Ectodermal cell (in vitro differentiated cells): ENCODE measurements at regions not wholly inside any gene's neighbourhood (a gene's known extent, or its start where the extent isn't known, plus 50 kb on each side); places are given as distances from the start of the nearest gene placed in this dataset.

ENCODE experiments used
- H3K27ac ChIP-seq: 2 replicates; pipeline ENCODE4 v1.7.0; 2013; ENCODE audit warnings: mild to moderate bottlenecking, low read depth, low read length; ENCODE audit not compliant: insufficient read depth, poor library complexity, severe bottlenecking
- H3K27me3 ChIP-seq: 2 replicates; pipeline ENCODE4 v1.7.0; 2013; ENCODE audit warnings: mild to moderate bottlenecking, low read length; ENCODE audit not compliant: insufficient read depth, control insufficient read depth, poor library complexity, severe bottlenecking
- H3K36me3 ChIP-seq: one replicate; pipeline ENCODE4 v1.7.0; 2013; ENCODE audit warnings: low read length; ENCODE audit not compliant: control insufficient read depth, insufficient read depth
- H3K4me1 ChIP-seq: one replicate; pipeline ENCODE4 v1.7.0; 2013; ENCODE audit warnings: low read length; ENCODE audit not compliant: control insufficient read depth, insufficient read depth
- H3K4me3 ChIP-seq: 2 replicates; pipeline ENCODE4 v1.7.0; 2013; ENCODE audit warnings: low read depth, low read length, control low read depth; ENCODE audit not compliant: insufficient read depth
- H3K9me3 ChIP-seq: 2 replicates; pipeline ENCODE4 v1.7.0; 2013; ENCODE audit warnings: mild to moderate bottlenecking, low read length, moderate library complexity; ENCODE audit not compliant: control insufficient read depth
- WGBS, 2 experiments: methylation state at CpG; one replicate each; pipeline ENCODE4 v1.1.7; 2013; ENCODE audit warnings: missing lambda C conversion rate in 2 of 2; 5-methylcytosine and 5-hydroxymethylcytosine counted together

GRCh38 chr3:59319442-59319841, 269.6 kb upstream of the CFAP20DC start:
- no peaks in the 10 kb centered on the region for H3K9me3 ChIP-seq
- H3K4me1 ChIP-seq = peaks cover 4% of the 10 kb centered on the region
- H3K36me3 ChIP-seq = no peaks in the 10 kb centered on the region
- H3K4me3 ChIP-seq = no peak overlapping the region
- WGBS, 2 experiments = 95 to 97% methylated on average over 4 of the region's 4 CpGs
- no peak overlapping the region for H3K27ac ChIP-seq
- no peaks in the 10 kb centered on the region for H3K27me3 ChIP-seq

GRCh38 chr3:59318881-59319280, 269.1 kb upstream of the CFAP20DC start:
- Histone ChIP-seq H3K27ac (no peak overlapping the region), H3K9me3 (no peaks in the 10 kb centered on the region), H3K4me1 (peaks cover 4% of the 10 kb centered on the region), H3K4me3 (no peak overlapping the region), H3K36me3 (no peaks in the 10 kb centered on the region), H3K27me3 (no peaks in the 10 kb centered on the region)
- no CpG with 5 or more reads among the region's 1 CpG for WGBS, 2 experiments

GRCh38 chr3:59317386-59317785, 267.6 kb upstream of the CFAP20DC start:
- 91 to 94% methylated on average over 6 of the region's 6 CpGs for WGBS, 2 experiments
- H3K27me3 ChIP-seq = no peaks in the 10 kb centered on the region
- peaks cover 4% of the 10 kb centered on the region for H3K4me1 ChIP-seq
- H3K27ac ChIP-seq = no peak overlapping the region
- H3K9me3 ChIP-seq = no peaks in the 10 kb centered on the region
- no peaks in the 10 kb centered on the region for H3K36me3 ChIP-seq
- H3K4me3 ChIP-seq = no peak overlapping the region

- Histone ChIP-seq H3K4me3 (no peak overlapping the region), H3K27me3 (no peaks in the 10 kb centered on the region), H3K27ac (no peak overlapping the region), H3K4me1 (peaks cover 4% of the 10 kb centered on the region), H3K36me3 (no peaks in the 10 kb centered on the region), H3K9me3 (no peaks in the 10 kb centered on the region)
- WGBS, 2 experiments = 97 to 98% methylated on average over 3 of the region's 3 CpGs
Observed at GRCh38 chr3:59316688-59317275, 267.0 kb upstream of the CFAP20DC start.

DNA sequence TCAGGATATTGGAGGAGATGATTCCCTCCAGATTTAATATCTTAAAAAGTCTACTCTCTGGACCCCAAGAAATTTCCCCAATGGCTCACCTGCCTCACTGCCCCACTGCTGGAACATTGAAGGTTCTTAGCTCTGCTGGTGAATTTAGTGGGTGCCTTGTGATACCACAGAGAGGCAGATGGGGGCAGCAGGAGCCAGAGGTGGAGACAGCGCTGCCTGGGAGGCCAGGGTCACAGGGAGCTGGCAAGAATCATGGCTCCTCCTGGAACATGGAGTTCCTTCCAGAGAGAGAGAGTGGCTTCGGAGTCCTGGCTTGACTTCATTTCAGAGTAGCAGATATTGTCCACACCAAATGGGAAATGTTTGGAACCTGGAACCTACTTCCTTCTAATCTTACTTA, 263.5 kb upstream of the CFAP20DC start:
- Histone ChIP-seq H3K36me3 (no peaks in the 10 kb centered on the region), H3K27ac (no peak overlapping the region), H3K9me3 (no peaks in the 10 kb centered on the region), H3K4me1 (no peaks in the 10 kb centered on the region), H3K27me3 (no peaks in the 10 kb centered on the region), H3K4me3 (no peak overlapping the region)
- 66 to 77% methylated on average over 2 of the region's 2 CpGs for WGBS, 2 experiments

DNA sequence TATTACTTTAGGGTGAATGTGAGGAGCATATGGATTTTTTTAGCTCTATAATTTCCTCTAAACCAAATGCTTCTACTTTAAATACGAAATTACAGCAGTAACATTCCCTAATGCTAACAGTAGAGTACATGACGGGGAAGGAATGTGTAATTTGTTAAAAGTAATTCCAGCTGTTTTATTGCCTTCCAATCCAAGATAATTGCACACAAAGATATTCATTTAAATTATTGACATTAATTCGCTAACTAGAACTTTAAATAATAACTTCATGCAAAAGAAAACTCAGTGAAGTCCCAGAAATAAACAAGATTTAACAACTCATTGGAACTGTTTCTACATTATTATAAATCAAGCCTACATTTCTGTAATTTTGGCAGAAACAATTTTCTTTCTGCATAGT, 261.4 kb upstream of the CFAP20DC start:
- Histone ChIP-seq H3K36me3 (no peaks in the 10 kb centered on the region), H3K27ac (no peak overlapping the region), H3K27me3 (no peaks in the 10 kb centered on the region), H3K4me3 (no peak overlapping the region), H3K4me1 (no peaks in the 10 kb centered on the region), H3K9me3 (no peaks in the 10 kb centered on the region)
- WGBS, 2 experiments = 90 to 92% methylated on average over 1 of the region's 3 CpGs

DNA sequence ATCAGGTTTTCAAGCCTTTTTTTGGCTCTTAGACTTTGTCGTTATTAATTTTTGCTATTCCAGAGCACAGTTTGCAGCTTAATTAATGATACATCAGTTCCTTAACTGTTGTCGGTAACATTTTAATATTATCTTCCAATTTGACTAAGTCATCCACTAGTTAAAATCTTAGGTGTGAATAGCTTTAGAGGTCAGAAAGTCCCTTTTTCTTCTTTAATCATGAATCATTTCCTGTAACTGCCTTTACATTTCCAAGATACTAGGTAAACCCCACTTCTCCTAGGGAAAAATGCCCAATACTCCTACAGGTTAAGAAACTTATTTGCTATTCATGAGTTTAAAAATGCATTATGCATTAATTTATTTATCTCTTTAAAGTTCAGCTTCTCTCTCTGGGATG, 260.9 kb upstream of the CFAP20DC start:
- H3K9me3 ChIP-seq = no peaks in the 10 kb centered on the region
- no peaks in the 10 kb centered on the region for H3K4me1 ChIP-seq
- 88 to 96% methylated on average over 2 of the region's 2 CpGs for WGBS, 2 experiments
- no peak overlapping the region for H3K4me3 ChIP-seq
- H3K27me3 ChIP-seq = no peaks in the 10 kb centered on the region
- no peak overlapping the region for H3K27ac ChIP-seq
- no peaks in the 10 kb centered on the region for H3K36me3 ChIP-seq

DNA sequence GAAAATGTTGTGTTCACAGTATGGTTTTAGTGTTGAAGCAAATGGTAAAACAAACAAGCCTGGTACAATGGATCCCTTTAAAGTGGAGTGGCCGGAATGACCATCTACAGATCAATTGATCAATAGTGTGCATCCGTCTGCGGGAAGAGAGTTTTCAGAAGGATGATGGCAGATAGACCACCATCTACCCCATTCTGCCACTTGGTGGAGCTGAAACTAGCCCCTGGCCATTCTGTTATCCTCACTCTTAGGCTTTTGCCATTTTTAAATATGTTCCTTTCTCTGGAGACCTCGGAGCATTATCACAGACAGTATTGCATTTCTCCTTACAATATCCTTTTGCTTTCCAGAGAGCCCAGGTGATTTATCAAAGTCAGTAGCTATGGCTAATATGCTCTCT, 258.9 kb upstream of the CFAP20DC start:
- no peak overlapping the region for H3K4me3 ChIP-seq
- H3K9me3 ChIP-seq = no peaks in the 10 kb centered on the region
- WGBS, 2 experiments = 86 to 92% methylated on average over 4 of the region's 4 CpGs
- H3K27me3 ChIP-seq = no peaks in the 10 kb centered on the region
- no peaks in the 10 kb centered on the region for H3K36me3 ChIP-seq
- H3K27ac ChIP-seq = no peak overlapping the region
- H3K4me1 ChIP-seq = no peaks in the 10 kb centered on the region

GRCh38 chr3:59308001-59308400, 258.2 kb upstream of the CFAP20DC start:
- no peaks in the 10 kb centered on the region for H3K36me3 ChIP-seq
- no peaks in the 10 kb centered on the region for H3K4me1 ChIP-seq
- WGBS, 2 experiments = 83 to 100% methylated on average over 1 of the region's 1 CpG
- H3K9me3 ChIP-seq = no peaks in the 10 kb centered on the region
- H3K4me3 ChIP-seq = no peak overlapping the region
- H3K27me3 ChIP-seq = no peaks in the 10 kb centered on the region
- no peak overlapping the region for H3K27ac ChIP-seq

DNA sequence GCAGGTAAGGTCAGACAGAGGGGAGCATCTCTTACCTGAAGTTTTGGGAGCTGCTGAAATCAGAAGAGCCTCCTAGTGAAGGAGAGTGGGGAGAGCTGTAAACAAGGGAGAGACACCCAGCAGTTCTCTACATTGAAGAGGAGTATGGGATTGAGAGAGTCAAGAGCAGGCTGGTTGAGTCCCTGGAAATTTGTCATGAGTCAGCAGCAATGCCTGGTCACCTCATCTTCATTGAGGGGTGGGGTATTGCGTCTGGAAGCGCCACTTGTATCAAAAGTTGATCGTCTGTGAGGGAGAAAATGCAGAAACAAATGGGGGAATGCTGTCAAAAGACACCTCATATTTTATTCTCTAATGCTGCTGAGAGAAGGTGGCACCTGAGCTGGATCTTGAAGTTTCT, 256.6 kb upstream of the CFAP20DC start:
- WGBS, 2 experiments = 95 to 96% methylated on average over 3 of the region's 3 CpGs
- Histone ChIP-seq H3K4me3 (no peak overlapping the region), H3K36me3 (no peaks in the 10 kb centered on the region), H3K27ac (no peak overlapping the region), H3K4me1 (no peaks in the 10 kb centered on the region), H3K9me3 (no peaks in the 10 kb centered on the region), H3K27me3 (no peaks in the 10 kb centered on the region)

GRCh38 chr3:59304296-59304695, 254.5 kb upstream of the CFAP20DC start:
- Histone ChIP-seq H3K9me3 (no peaks in the 10 kb centered on the region), H3K27ac (no peak overlapping the region), H3K27me3 (no peaks in the 10 kb centered on the region), H3K4me1 (no peaks in the 10 kb centered on the region), H3K36me3 (no peaks in the 10 kb centered on the region), H3K4me3 (no peak overlapping the region)
- WGBS, 2 experiments = 88 to 97% methylated on average over 3 of the region's 3 CpGs
